ENCODE measurements at regions not wholly inside any gene's neighbourhood (a gene's known extent, or its start where the extent isn't known, plus 50 kb on each side); places are given as distances from the start of the nearest gene placed in this dataset.

- DNase-seq (no peak), ATAC-seq (no peak)
- Histone ChIP-seq H3K36me3 (ENCODE audit: control insufficient read depth in 2 of 3, insufficient read depth in 3 of 3, low read length in 3 of 3) (no peaks in the 10 kb centered on the region), H3K27ac (ENCODE audit: low read depth, low read length) (no peak overlapping the region), H3K9me3 (ENCODE audit: control insufficient read depth in 2 of 3, low read length in 3 of 3) (no peaks in the 10 kb centered on the region), H3K27me3 (ENCODE audit: control insufficient read depth in 2 of 2, insufficient read depth in 2 of 2, low read length in 2 of 2) (no peaks in the 10 kb centered on the region), H3K4me3 (ENCODE audit: low read length) (no peak overlapping the region), H3K4me1 (ENCODE audit: control insufficient read depth in 2 of 2, insufficient read depth in 2 of 2, low read length in 2 of 2) (no peaks in the 10 kb centered on the region)
- Mint-ChIP-seq H3K4me3 (no peak overlapping the region), H3K4me1 (no peaks in the 10 kb centered on the region), H3K9me3 (peaks cover 0 to 16% (median 1%) of the 10 kb centered on the region in 11 donors), H3K36me3 (no peaks in the 10 kb centered on the region), H3K27ac (no peak overlapping the region), H3K27me3 (no peaks in the 10 kb centered on the region)
- POLR2A ChIA-PET = no interaction called here
- intact Hi-C loops (cut with micrococcal nuclease) = no loop called here
- CTCF ChIA-PET = no interaction called here
Observed at GRCh38 chr3:176378789-176379188, 818.5 kb downstream of the TBL1XR1 start.

- Mint-ChIP-seq H3K27ac (no peak overlapping the region), H3K4me1 (no peaks in the 10 kb centered on the region), H3K9me3 (peaks cover 0 to 9% (median under 1%) of the 10 kb centered on the region in 11 donors), H3K36me3 (no peaks in the 10 kb centered on the region), H3K4me3 (no peak overlapping the region), H3K27me3 (no peaks in the 10 kb centered on the region)
- H3K27ac ChIP-seq (ENCODE audit: low read depth, low read length) = no peak overlapping the region
- H3K4me3 ChIP-seq (ENCODE audit: low read length) = no peak overlapping the region
- DNase-seq = no peak
- intact Hi-C loops (cut with micrococcal nuclease) = no loop called here
- ATAC-seq = no peak
- H3K27me3 ChIP-seq (ENCODE audit: control insufficient read depth in 2 of 2, insufficient read depth in 2 of 2, low read length in 2 of 2) = no peaks in the 10 kb centered on the region
- CTCF ChIA-PET = no interaction called here
- no peaks in the 10 kb centered on the region for H3K9me3 ChIP-seq (ENCODE audit: control insufficient read depth in 2 of 3, low read length in 3 of 3)
- H3K4me1 ChIP-seq (ENCODE audit: control insufficient read depth in 2 of 2, insufficient read depth in 2 of 2, low read length in 2 of 2) = no peaks in the 10 kb centered on the region
- POLR2A ChIA-PET = no interaction called here
- H3K36me3 ChIP-seq (ENCODE audit: control insufficient read depth in 2 of 3, insufficient read depth in 3 of 3, low read length in 3 of 3) = no peaks in the 10 kb centered on the region
Observed at GRCh38 chr3:176376531-176376930, 820.8 kb downstream of the TBL1XR1 start.

- H3K4me3 ChIP-seq (ENCODE audit: low read length) = no peak overlapping the region
- Mint-ChIP-seq H3K36me3 (no peaks in the 10 kb centered on the region), H3K27me3 (no peaks in the 10 kb centered on the region), H3K27ac (no peak overlapping the region), H3K4me1 (no peaks in the 10 kb centered on the region), H3K4me3 (no peak overlapping the region), H3K9me3 (peaks cover 0 to 5% (median 0%) of the 10 kb centered on the region in 11 donors)
- intact Hi-C loops (cut with micrococcal nuclease) = no loop called here
- ATAC-seq (no peak), DNase-seq (no peak)
- H3K27ac ChIP-seq (ENCODE audit: low read depth, low read length) = no peak overlapping the region
- ChIA-PET CTCF (no interaction called here), POLR2A (no interaction called here)
- no peaks in the 10 kb centered on the region for H3K9me3 ChIP-seq (ENCODE audit: control insufficient read depth in 2 of 3, low read length in 3 of 3)
- no peaks in the 10 kb centered on the region for H3K4me1 ChIP-seq (ENCODE audit: control insufficient read depth in 2 of 2, insufficient read depth in 2 of 2, low read length in 2 of 2)
- H3K27me3 ChIP-seq (ENCODE audit: control insufficient read depth in 2 of 2, insufficient read depth in 2 of 2, low read length in 2 of 2) = no peaks in the 10 kb centered on the region
- H3K36me3 ChIP-seq (ENCODE audit: control insufficient read depth in 2 of 3, insufficient read depth in 3 of 3, low read length in 3 of 3) = no peaks in the 10 kb centered on the region
Observed at GRCh38 chr3:176375519-176375918, 821.8 kb downstream of the TBL1XR1 start.

GRCh38 chr3:176362191-176362731, 835.0 kb downstream of the TBL1XR1 start:
- no peaks in the 10 kb centered on the region for H3K4me1 Mint-ChIP-seq
- peaks cover 0 to 15% (median 6%) of the 10 kb centered on the region in 11 donors for H3K9me3 Mint-ChIP-seq
- H3K27me3 ChIP-seq (ENCODE audit: control insufficient read depth in 2 of 2, insufficient read depth in 2 of 2, low read length in 2 of 2) = no peaks in the 10 kb centered on the region
- ATAC-seq = no peak
- H3K36me3 Mint-ChIP-seq = peaks cover 0 to 3% (median 0%) of the 10 kb centered on the region in 5 donors
- H3K4me3 ChIP-seq (ENCODE audit: low read length) = no peak overlapping the region
- CTCF ChIA-PET = no interaction called here
- no peaks in the 10 kb centered on the region for H3K27me3 Mint-ChIP-seq
- H3K9me3 ChIP-seq (ENCODE audit: control insufficient read depth in 2 of 3, low read length in 3 of 3) = no peaks in the 10 kb centered on the region
- H3K4me1 ChIP-seq (ENCODE audit: control insufficient read depth in 2 of 2, insufficient read depth in 2 of 2, low read length in 2 of 2) = no peaks in the 10 kb centered on the region
- no peak overlapping the region for H3K27ac Mint-ChIP-seq
- DNase-seq = no peak
- no peak overlapping the region for H3K27ac ChIP-seq (ENCODE audit: low read depth, low read length)
- H3K4me3 Mint-ChIP-seq = no peak overlapping the region
- no peaks in the 10 kb centered on the region for H3K36me3 ChIP-seq (ENCODE audit: control insufficient read depth in 2 of 3, insufficient read depth in 3 of 3, low read length in 3 of 3)
- POLR2A ChIA-PET = no interaction called here
- intact Hi-C loops (cut with micrococcal nuclease) = no loop called here

- H3K9me3 Mint-ChIP-seq = peaks cover 0 to 17% (median 7%) of the 10 kb centered on the region in 11 donors
- Histone ChIP-seq H3K27me3 (ENCODE audit: control insufficient read depth in 2 of 2, insufficient read depth in 2 of 2, low read length in 2 of 2) (no peaks in the 10 kb centered on the region), H3K9me3 (ENCODE audit: control insufficient read depth in 2 of 3, low read length in 3 of 3) (no peaks in the 10 kb centered on the region), H3K27ac (ENCODE audit: low read depth, low read length) (no peak overlapping the region), H3K4me1 (ENCODE audit: control insufficient read depth in 2 of 2, insufficient read depth in 2 of 2, low read length in 2 of 2) (no peaks in the 10 kb centered on the region), H3K36me3 (ENCODE audit: control insufficient read depth in 2 of 3, insufficient read depth in 3 of 3, low read length in 3 of 3) (no peaks in the 10 kb centered on the region), H3K4me3 (ENCODE audit: low read length) (no peak overlapping the region)
- ChIA-PET CTCF (no interaction called here), POLR2A (no interaction called here)
- H3K36me3 Mint-ChIP-seq = peaks cover 0 to 3% (median 0%) of the 10 kb centered on the region in 5 donors
- H3K27ac Mint-ChIP-seq = no peak overlapping the region
- H3K4me1 Mint-ChIP-seq = no peaks in the 10 kb centered on the region
- DNase-seq (no peak), ATAC-seq (no peak)
- no peak overlapping the region for H3K4me3 Mint-ChIP-seq
- intact Hi-C loops (cut with micrococcal nuclease) = no loop called here
- no peaks in the 10 kb centered on the region for H3K27me3 Mint-ChIP-seq
Observed at GRCh38 chr3:176359211-176359610, 838.1 kb downstream of the TBL1XR1 start.

- no peak overlapping the region for H3K4me3 ChIP-seq (ENCODE audit: low read length)
- Mint-ChIP-seq H3K36me3 (peaks cover 0 to 3% (median 0%) of the 10 kb centered on the region in 5 donors), H3K4me3 (no peak overlapping the region), H3K27me3 (no peaks in the 10 kb centered on the region), H3K9me3 (peaks cover 0 to 19% (median 7%) of the 10 kb centered on the region in 11 donors), H3K4me1 (no peaks in the 10 kb centered on the region), H3K27ac (no peak overlapping the region)
- ATAC-seq = no peak
- H3K27ac ChIP-seq (ENCODE audit: low read depth, low read length) = no peak overlapping the region
- H3K36me3 ChIP-seq (ENCODE audit: control insufficient read depth in 2 of 3, insufficient read depth in 3 of 3, low read length in 3 of 3) = no peaks in the 10 kb centered on the region
- H3K4me1 ChIP-seq (ENCODE audit: control insufficient read depth in 2 of 2, insufficient read depth in 2 of 2, low read length in 2 of 2) = no peaks in the 10 kb centered on the region
- POLR2A ChIA-PET = no interaction called here
- intact Hi-C loops (cut with micrococcal nuclease) = no loop called here
- no peaks in the 10 kb centered on the region for H3K27me3 ChIP-seq (ENCODE audit: control insufficient read depth in 2 of 2, insufficient read depth in 2 of 2, low read length in 2 of 2)
- no peak for DNase-seq
- CTCF ChIA-PET = no interaction called here
- no peaks in the 10 kb centered on the region for H3K9me3 ChIP-seq (ENCODE audit: control insufficient read depth in 2 of 3, low read length in 3 of 3)
Observed at GRCh38 chr3:176357891-176358290, 839.4 kb downstream of the TBL1XR1 start.

GRCh38 chr3:176354843-176355242, 842.4 kb downstream of the TBL1XR1 start:
- CTCF ChIA-PET = no interaction called here
- intact Hi-C loops (cut with micrococcal nuclease) = no loop called here

More at GRCh38 chr3:176354843-176355242, 842.4 kb downstream of the TBL1XR1 start:
- H3K27ac ChIP-seq (ENCODE audit: low read depth, low read length) = no peak overlapping the region
- POLR2A ChIA-PET = no interaction called here
- no peaks in the 10 kb centered on the region for H3K36me3 Mint-ChIP-seq
- no peak overlapping the region for H3K4me3 ChIP-seq (ENCODE audit: low read length)
- no peak for DNase-seq
- peaks cover 0 to 13% (median 4%) of the 10 kb centered on the region in 11 donors for H3K9me3 Mint-ChIP-seq
- no peaks in the 10 kb centered on the region for H3K9me3 ChIP-seq (ENCODE audit: control insufficient read depth in 2 of 3, low read length in 3 of 3)
- H3K27me3 Mint-ChIP-seq = no peaks in the 10 kb centered on the region
- no peaks in the 10 kb centered on the region for H3K4me1 Mint-ChIP-seq
- no peaks in the 10 kb centered on the region for H3K27me3 ChIP-seq (ENCODE audit: control insufficient read depth in 2 of 2, insufficient read depth in 2 of 2, low read length in 2 of 2)
- H3K27ac Mint-ChIP-seq = no peak overlapping the region
- no peaks in the 10 kb centered on the region for H3K36me3 ChIP-seq (ENCODE audit: control insufficient read depth in 2 of 3, insufficient read depth in 3 of 3, low read length in 3 of 3)
- no peaks in the 10 kb centered on the region for H3K4me1 ChIP-seq (ENCODE audit: control insufficient read depth in 2 of 2, insufficient read depth in 2 of 2, low read length in 2 of 2)
- no peak overlapping the region for H3K4me3 Mint-ChIP-seq
- ATAC-seq = no peak
